Stimulated activated CD4-positive, alpha-beta T cell treated with anti-CD3 and anti-CD28 coated beads, Interleukin-15, amount 100 ng/mL, for 48 hours (primary cell): ENCODE measurements at regions not wholly inside any gene's neighbourhood (a gene's known extent, or its start where the extent isn't known, plus 50 kb on each side); places are given as distances from the start of the nearest gene placed in this dataset.
"Not testable (repeated sequence)": the region's sequence is repeated elsewhere in the genome, so short reads cannot be mapped to it uniquely, and the experiment has no call there.

ENCODE experiments used
- DNase-seq, 2 donors: peaks; one replicate each; pipeline ENCODE4 v3.0.0-alpha.2; 2020; ENCODE audit warnings: low read depth in 2 of 2

DNA sequence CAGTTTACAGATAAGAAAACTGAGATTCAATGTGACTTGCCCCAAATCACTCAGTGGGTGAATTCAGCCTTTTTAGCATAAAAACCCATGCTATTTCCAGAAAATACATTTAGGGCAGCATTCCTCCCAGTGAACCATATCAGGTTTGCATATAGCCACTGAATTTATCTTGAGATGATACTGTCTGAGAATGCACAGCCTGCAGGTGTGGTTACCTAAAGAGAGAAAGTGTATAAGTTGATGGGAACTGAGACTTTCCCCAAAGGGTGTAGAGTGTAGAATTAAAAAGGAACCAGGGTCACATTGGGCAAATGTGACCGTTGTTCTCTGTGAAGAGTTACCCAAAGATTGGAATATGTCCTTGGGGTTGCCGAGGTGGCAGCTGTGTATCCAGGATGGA is 100.0 kb upstream of the PIK3R1 start:
- no peak for DNase-seq

DNA sequence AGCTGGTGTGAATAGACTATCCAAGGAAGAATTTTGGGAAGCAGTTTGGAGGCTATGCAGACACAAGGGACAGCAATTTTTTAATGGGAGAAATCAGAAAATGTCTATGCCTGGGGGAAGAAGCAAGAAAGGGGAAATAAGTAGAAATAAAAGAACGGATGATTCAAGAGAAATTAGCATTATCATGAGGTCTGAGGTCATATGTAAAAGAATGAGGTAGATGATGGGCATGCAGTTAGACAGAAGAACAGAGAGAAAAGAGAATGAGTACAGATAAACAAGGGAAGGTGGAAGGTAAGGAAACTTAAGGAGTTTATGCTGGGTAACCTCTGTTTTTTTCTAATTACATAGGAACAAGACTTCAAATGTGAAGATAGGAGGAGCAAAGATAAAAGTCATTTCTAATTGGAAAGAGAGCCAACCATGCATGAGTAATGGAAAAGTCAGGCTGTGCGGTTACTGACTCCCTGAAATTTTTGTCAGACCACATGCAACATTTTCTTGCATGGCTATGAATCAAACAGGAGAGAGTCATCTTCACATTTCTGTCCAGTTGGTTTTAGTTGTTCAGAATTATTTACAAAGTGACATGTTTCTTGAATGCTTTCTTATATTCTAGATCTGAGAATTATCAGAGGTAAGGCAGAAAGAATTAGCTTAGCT is 101.0 kb upstream of the PIK3R1 start:
- DNase-seq, result no peak

DNA sequence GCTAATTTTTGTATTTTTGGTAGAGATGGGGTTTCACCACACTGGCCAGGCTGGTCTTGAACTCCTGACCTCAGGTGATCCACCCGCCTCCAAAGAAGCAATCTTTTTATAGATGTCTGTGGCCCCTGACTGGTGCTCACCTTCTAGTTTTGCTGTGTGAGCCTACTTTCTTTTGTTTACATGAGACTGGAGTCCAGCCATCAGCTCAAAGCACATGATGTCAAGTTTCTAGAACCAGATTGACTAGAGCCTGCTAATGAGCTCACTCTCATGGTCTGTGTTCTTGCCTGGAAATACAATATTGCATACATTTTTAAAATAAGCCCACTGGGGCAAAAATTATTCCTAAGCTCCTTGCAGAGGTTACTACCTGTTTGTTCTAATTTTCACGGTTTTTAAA is 102.9 kb upstream of the PIK3R1 start:
- no peak for DNase-seq

DNA sequence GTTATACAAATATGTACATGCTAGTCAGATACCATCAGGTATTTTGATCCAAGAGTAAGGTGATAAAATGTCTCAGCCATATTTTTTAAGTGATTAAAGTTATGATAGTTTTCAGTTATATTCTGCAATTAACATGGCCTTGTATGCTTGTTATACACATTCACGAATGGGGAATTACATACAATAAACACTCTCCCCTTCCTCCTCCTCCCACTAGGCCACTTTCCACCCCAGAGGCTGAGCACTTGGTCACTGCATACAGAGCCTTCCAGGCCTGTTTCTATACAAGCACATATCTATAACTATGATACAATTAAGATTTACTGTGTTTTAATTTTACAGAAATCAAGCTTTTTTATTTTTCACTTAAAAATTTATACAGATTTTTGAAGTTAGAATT is 104.7 kb upstream of the PIK3R1 start:
- DNase-seq, result no peak

DNA sequence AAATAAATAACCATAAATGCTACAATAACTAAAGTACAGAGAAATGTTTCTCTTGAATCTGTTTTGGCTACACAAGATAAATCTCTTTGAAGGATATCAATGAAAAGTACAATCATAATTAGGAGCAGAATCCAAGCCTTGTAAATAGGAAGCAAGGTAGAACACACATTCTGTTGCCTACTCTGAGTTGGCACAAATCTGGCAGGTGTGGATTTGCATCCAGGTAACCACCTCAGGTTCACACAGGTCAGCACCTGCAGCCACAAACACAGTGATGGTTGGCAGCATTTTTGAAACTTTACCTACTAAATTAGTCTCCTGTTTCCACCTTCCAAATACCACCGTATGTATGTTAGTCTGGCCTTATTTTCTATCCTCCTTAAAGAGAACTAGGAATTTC is 105.3 kb upstream of the PIK3R1 start:
- no peak for DNase-seq

DNA sequence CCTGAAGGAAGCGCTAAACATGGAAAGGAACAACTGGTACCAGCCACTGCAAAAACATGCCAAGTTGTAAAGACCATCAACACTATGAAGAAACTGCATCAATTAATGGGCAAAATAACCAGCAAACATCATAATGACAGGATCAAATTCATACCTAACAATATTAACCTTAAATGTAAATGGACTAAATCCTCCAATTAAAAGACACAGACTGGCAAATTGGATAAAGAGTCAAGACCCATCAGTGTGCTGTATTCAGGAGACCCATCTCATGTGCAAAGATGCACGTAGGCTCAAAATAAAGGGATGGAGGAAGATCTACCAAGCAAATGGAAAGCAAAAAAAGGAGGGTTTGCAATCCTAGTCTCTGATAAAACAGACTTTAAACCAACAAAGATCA is 111.3 kb upstream of the PIK3R1 start:
- DNase-seq, result not testable (repeated sequence)

DNA sequence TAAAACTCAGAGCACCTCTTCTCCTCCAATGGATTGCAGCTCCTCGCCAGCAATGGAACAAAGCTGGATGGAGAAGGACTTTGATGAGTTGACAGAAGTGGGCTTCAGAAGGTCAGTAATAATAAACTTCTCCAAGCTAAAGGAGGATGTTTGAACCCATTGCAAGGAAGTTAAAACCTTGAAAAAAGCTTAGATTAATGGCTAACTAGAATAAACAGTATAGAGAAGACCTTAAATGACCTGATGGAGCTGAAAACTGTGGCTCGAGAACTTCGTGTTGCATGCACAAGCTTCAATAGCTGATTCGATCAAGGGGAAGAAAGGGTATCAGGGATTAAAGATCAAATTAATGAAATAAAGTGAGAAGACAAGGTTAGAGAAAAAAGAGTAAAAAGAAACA is 112.3 kb upstream of the PIK3R1 start:
- not testable (repeated sequence) for DNase-seq

DNA sequence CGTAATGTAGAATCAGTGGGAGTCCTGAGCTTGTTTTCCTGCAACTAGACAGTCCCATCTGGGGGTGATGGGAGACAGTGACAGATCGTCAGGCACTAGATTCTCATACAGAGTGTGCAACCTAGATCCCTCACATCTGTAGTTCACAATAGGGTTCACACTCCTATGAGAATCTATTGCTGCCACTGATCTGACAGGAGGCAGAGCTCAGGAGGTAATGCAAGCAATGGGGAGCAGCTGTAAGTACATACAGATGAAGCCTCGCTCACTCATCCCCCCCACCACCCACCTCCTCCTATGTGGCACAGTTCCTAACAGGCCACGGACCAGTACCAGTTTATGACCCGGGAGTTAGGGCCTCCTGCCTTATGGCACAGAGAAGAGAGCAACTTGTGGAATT is 116.2 kb upstream of the PIK3R1 start:
- DNase-seq, result no peak

DNA sequence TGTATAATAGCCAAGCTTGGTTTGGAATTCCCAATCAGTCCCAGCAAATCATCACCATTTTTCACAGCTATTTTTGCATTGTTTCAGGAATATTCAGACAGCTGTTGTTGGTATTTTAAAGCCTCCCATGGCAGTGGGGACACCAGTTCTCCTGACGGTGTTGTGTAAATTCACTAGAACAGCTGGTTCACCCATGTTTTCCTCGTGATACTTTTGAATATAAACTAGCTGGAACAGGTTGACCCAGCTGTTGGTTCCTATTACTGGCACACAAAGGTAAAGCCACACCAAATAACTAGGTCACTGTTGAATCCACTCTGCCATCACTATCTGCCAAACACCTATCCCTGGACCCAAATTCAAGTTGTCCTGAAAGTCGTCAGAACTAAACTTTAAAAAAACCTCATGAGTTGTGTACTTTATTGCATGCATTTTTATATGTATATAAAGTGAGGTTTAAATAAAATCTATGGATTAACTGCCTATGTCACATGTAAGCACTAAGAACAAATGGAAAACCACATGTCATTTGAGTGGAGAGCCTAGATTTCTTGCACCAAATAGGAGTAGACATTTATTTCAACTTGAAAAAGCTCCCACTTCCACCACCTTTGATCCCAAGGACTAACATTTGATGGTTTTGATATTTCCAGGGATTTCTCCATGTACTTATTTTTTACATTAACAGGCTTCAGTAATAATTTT is 121.9 kb upstream of the PIK3R1 start:
- no peak for DNase-seq

DNA sequence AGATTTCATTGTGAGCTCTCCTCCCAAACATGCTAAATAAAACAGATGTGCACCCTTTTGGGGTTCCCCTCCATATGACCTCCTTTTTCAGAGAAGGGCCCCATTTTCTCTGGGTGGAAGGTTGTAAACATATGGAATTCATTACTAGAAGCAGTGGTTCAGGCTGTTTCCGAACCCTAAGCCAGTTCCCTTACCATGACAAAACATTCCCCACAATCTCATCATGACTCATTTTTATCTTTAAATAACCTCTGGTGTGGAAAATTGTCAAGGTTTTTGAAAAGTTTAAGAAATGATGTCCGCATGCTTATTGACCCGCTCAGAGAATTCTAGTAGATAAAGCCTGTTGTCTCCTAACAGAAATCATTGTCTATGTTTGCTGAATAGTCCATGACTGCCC is 127.3 kb upstream of the PIK3R1 start:
- DNase-seq, result no peak

DNA sequence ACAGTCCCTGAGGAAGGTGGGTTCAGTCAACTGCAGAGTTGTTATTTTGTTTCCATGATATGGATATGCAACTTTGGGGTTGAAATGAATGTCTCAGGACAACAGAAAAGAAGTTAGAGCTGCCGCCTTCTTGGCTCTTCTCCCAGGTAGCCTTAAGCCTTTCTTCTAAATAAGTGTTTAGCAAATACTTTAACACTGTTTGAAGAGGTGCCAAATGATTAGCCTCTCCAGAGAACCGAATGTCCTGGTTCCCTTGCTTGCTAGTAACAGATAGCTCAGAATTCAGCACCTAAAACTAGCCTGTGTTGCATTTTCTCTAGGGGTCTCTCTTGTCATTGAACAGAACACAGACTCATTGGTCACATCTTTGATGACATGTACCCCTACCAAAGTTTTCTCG is 127.7 kb upstream of the PIK3R1 start:
- no peak for DNase-seq

DNA sequence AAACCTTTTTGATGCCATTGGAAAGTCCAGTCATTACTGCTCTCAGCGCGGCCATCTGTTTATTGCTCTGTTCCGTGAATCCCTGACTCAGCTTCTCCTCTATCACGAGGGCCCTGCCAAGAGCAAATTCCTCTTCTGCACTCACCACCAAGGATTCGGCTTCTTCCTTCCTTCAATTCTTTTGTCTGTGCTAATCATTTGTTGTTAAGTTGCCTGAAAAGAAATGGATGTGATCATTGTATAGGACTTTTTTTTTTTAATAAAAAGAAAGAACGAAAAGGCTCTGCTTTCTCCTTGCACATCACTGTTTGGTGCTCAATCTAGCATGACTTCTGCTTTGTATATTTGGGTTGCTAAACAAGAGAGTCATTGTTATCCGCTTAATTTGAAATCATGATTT is 128.7 kb upstream of the PIK3R1 start:
- no peak for DNase-seq

DNA sequence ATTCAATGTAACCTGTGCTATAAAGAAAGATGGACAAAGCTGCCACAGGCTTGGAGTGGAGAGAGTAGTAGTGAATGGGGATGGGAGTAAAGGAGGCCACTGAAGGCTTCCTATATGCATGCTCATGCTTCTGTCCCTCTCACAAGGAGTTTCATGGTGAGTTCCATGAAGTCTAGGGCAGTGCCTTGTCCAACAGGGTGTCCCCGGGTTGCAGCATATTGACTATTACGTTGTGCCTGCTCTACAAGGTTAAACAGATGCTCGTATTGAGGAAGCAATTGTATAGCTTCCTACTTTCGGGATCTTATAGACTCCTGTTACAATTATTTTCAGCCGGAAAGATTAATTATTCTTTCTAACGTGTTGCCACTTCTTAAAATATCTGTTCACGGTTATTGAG is 129.1 kb upstream of the PIK3R1 start:
- no peak for DNase-seq

DNA sequence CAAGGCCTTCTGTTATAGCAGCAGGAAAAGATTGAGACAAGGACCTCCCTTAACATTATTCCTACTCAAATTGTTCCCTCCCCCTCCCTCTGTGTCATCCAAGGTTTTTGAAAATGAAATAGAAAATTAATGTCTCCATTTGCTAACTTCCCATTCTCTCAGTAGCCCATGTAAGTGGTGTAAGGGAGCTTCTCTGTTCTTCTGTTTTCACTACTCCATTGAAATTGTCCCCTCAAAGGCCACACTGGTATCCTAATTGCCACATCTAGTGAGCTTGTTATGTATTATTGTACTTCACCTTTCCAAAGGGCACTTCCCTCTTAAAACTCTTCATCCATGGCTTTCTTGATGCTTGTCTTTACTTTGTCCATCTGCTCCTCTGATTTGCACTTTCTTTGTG is 131.2 kb upstream of the PIK3R1 start:
- DNase-seq, result no peak

DNA sequence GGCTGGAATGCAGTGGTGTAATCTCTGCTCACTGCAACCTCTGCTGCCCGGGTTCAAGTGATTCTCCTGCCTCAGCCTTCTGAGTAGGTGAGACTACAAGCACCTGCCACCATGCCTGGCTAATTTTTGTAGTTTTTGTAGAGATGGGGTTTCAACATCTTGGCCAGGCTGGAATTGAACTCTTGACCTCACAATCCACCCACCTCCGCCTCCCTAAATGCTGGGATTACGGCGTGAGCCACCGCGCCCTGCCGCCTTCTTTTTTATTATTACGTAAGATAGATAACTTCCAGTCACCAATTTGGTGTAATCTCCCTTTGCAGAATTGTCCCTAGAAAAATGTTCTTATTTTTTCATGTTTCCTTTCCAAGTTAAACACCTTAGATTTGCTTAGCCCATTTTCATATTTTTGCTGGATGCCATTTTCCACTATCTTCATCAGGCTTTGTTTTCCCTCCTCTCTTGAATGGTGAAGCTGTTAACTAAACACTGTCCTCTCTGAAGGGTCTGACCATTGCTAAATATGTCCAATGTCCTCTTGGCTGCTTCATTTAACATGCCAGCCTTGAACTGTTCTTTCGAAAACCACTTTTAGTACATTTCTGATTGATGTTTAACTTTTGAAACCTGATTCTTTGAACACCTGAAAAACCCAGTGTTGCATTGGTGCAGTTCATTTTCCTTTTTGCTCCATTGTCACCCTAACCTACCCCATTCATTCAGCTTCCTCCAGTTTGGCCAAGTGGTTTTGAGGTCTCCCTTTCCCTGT is 135.1 kb upstream of the PIK3R1 start:
- DNase-seq, result no peak

DNA sequence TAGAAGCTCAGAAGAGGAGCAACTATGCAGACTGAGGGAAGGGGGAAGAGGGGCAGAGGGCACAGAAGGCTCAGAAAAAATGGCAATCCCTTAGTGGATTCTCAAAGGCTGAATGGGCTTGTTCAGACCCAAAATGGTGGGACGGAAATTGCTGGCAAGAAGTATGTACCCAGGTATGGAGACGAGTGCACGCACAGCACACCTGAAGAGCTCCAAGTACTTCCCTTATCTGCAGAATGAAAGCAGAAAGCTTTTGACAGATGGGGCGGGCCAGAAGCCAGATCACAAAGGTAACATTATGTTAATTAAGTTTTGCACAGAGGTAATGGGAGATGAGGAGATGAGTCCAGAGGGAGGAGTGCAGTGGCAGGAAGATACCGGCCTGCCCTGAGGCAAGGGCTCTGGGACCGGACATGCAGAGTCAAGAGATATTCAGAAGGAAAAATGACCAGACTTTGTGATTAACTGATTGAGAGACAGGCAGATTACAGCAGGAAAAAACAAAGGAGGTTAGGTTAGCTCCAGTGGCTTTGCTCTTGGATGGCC is 138.1 kb upstream of the PIK3R1 start:
- DNase-seq, result no peak

DNA sequence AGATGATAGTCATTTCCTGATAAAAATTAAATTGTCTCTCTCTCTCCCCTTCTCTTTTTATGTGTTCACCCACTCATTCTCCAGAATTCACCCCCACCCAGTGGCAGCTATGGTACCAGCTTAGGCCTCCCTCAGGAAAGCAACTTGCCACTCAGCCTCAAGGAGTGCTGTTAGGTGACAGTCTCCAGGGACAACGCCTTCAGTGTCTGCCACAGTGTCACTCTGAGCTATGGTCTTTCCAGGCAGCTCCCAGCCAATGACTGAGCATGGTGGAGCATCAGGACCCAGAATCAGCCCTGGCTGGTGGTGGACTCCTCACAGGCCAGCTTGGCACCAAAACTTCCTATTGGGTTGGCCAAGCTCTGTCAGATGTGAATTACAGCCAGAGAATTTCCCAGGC is 140.9 kb upstream of the PIK3R1 start:
- DNase-seq, result no peak

DNA sequence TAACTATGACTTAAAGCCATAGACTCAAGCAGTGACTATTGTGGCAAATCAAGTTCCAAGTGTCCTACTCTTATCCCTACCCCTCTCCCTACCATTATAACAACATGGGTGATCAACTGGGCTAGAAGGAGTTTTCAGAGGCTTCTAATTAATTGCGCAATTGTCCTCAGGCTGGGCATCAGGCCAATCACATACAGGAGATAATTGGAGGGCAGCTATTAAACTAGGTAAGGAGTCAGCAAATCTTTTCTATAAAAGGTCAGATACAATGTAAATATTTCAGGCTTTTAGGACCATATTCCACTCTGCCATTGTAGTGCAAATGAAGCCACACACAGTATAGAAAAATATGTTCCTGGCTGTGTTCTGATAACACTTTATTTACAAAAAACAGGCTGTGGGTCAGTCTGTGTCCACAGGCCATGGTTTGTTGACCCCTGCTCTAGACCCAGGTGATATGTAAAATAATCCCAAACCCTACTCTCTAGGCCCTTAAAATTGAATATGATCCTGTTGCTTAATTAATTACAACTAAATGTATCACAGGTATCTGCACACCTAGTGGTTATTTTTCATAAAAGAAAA is 141.4 kb upstream of the PIK3R1 start:
- no peak for DNase-seq

DNA sequence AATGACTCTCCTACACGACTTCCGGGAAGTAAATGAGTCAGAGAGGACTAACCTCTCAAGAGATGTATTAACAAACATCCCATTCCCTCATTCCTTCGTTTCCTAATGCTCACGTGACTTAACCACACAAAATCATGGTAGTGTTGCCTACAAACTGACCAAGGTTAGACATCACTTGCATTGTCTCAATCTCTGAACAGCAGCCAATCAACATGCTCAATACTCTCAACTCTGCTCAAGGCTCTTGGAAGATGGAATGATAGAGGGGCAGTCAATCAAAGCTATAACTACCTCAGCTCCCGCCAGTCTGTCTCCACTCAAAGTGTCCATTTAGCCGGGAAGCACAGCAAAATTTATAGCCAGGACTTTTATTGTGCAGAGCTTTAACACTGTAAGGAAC is 143.8 kb upstream of the PIK3R1 start:
- no peak for DNase-seq

DNA sequence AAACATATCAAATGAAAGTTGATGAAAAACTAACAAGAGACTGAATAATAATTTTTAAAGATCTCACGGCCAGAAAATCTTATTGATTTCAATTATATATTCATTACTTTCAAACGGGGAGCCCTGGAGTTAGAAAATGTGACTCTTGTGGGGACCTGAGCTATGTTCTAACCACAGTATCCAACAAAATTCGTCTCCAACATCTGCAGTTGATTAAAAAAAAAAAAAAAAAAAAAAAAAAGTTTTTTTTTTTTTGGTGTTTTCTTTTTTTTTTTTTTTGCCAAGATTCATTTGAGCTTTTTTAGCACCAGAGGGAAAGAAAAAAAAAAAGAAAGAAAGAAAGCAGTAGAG is 144.3 kb upstream of the PIK3R1 start:
- DNase-seq, result no peak

DNA sequence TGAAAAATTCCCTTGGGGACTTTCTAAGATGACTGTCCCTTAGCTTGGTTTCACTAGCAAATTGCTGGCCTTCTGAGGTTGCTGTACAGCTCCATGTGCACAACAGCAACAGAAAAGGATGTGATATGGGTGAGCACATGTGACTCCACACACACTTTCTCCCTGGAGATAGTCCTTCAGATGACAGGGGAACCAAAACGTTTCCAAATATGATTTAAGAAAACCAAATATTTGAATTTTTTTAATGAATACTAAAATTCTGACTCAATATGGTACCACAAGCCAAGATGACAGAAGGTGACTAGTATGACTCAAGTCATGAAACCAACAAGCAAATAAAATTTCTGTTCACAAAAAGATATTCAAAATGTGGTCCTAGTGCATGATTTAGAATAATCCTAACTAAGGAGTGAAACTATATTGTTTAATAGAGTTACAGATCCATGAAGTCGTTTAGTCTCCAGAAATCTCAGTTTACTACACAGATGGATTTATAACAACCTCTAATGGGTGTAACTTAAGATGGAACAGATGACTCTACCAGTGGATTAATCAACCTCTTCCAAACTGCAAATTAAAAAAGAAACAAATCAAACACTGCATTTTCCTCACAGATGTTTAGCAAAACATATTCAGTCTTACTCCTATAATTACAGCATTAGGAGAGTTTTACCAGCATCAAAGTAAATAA is 144.8 kb upstream of the PIK3R1 start:
- no peak for DNase-seq
